GM23338 (cell line): ENCODE measurements at regions not wholly inside any gene's neighbourhood (a gene's known extent, or its start where the extent isn't known, plus 50 kb on each side); places are given as distances from the start of the nearest gene placed in this dataset.

Source experiments
- ATAC-seq: fragments of 200-7000 bp; cut with Tn5 transposase; 3 replicates; pipeline ENCODE4 v1.9.1; 2020
- DNase-seq: peaks from one replicate; pipeline ENCODE4 v3.0.0-alpha.2; 2015; ENCODE audit warnings: low spot score
- H2AFZ ChIP-seq: fragments of 200-600 bp; sonication (generic); 2 replicates; pipeline ENCODE4 v1.8.0; 2016; ENCODE audit warnings: antibody characterized with exemption, mild to moderate bottlenecking, moderate library complexity
- H3F3A ChIP-seq: fragments of 200-600 bp; sonication (generic); replicated peaks from 2 replicates; pipeline ENCODE4 v1.8.0; 2017; ENCODE audit warnings: antibody characterized with exemption, mixed run types, low read depth
- H3K27ac ChIP-seq: fragments of 200-600 bp; sonication (generic); 2 replicates; pipeline ENCODE4 v1.6.1; 2016; ENCODE audit warnings: low read depth
- H3K27me3 ChIP-seq: fragments of 200-600 bp; sonication (generic); 2 replicates; pipeline ENCODE4 v1.8.0; 2016; ENCODE audit warnings: mild to moderate bottlenecking, mixed run types, moderate library complexity; ENCODE audit not compliant: insufficient read depth
- H3K36me3 ChIP-seq: fragments of 200-600 bp; sonication (generic); 2 replicates; pipeline ENCODE4 v1.8.0; 2016; ENCODE audit warnings: mild to moderate bottlenecking; ENCODE audit not compliant: insufficient read depth
- H3K4me1 ChIP-seq: fragments of 200-600 bp; sonication (generic); 2 replicates; pipeline ENCODE4 v1.8.0; 2016; ENCODE audit warnings: mild to moderate bottlenecking, moderate library complexity; ENCODE audit not compliant: insufficient read depth
- H3K4me2 ChIP-seq: fragments of 200-600 bp; sonication (generic); 2 replicates; pipeline ENCODE4 v1.7.1; 2017; ENCODE audit warnings: mixed run types
- H3K4me3 ChIP-seq: fragments of 200-600 bp; sonication (generic); 2 replicates; pipeline ENCODE4 v1.6.1; 2016; ENCODE audit warnings: mixed run types
- H3K79me2 ChIP-seq: fragments of 200-600 bp; sonication (generic); replicated peaks from 2 replicates; pipeline ENCODE4 v1.8.0; 2017; ENCODE audit warnings: mild to moderate bottlenecking; ENCODE audit not compliant: insufficient read depth
- H3K9me2 ChIP-seq: fragments of 200-600 bp; sonication (generic); 2 replicates; pipeline ENCODE4 v1.8.0; 2017; ENCODE audit not compliant: insufficient read depth
- H4K20me1 ChIP-seq: fragments of 200-600 bp; sonication (generic); replicated peaks from 2 replicates; pipeline ENCODE4 v1.8.0; 2017; ENCODE audit warnings: mild to moderate bottlenecking; ENCODE audit not compliant: insufficient read depth
- H3K27ac Mint-ChIP-seq: 2 replicates; pipeline ENCODE4 v1.8.0; 2020; ENCODE audit warnings: inconsistent platforms, mild to moderate bottlenecking, moderate library complexity, mixed read lengths
- H3K27me3 Mint-ChIP-seq: 3 replicates; pipeline ENCODE4 v1.8.0; 2022; ENCODE audit warnings: low read depth, mild to moderate bottlenecking, moderate library complexity, mixed read lengths, inconsistent platforms; ENCODE audit not compliant: insufficient read depth, poor library complexity
- H3K36me3 Mint-ChIP-seq: 3 replicates; pipeline ENCODE4 v1.8.0; 2021; ENCODE audit warnings: low read depth, mild to moderate bottlenecking, inconsistent platforms, moderate library complexity, mixed read lengths
- H3K4me1 Mint-ChIP-seq: 3 replicates; pipeline ENCODE4 v1.8.0; 2020; ENCODE audit warnings: mild to moderate bottlenecking, inconsistent platforms, mixed read lengths
- H3K4me3 Mint-ChIP-seq: 3 replicates; pipeline ENCODE4 v1.8.0; 2021; ENCODE audit warnings: moderate library complexity, mild to moderate bottlenecking, inconsistent platforms, mixed read lengths
- H3K9me3 Mint-ChIP-seq: 3 replicates; pipeline ENCODE4 v1.8.0; 2020; ENCODE audit warnings: moderate library complexity, mild to moderate bottlenecking, inconsistent platforms, mixed read lengths
- CREB1 ChIP-seq: fragments of 250-450 bp; sonication (Bioruptor Pico); IDR thresholded peaks from 2 replicates; pipeline ENCODE4 v1.5.0; 2020; ENCODE audit warnings: low read depth, mild to moderate bottlenecking, moderate library complexity
- ETS1 ChIP-seq: IDR thresholded peaks from 2 replicates; pipeline ENCODE4 v1.6.1; 2016; ENCODE audit warnings: antibody characterized with exemption
- EZH2phosphoT487 ChIP-seq: fragments of 200-600 bp; sonication (generic); IDR thresholded peaks from one replicate; pipeline ENCODE4 v1.8.1; 2018; ENCODE audit warnings: antibody characterized with exemption; ENCODE audit not compliant: unreplicated experiment
- REST ChIP-seq: IDR thresholded peaks from one replicate; pipeline ENCODE4 v1.6.1; 2018; ENCODE audit warnings: antibody characterized with exemption; ENCODE audit not compliant: unreplicated experiment
- STAT1 ChIP-seq: IDR thresholded peaks from one replicate; pipeline ENCODE4 v1.6.1; 2016; ENCODE audit warnings: antibody characterized with exemption; ENCODE audit not compliant: unreplicated experiment
- ZNF114 ChIP-seq: fragments of 250-450 bp; sonication (Bioruptor Pico); IDR thresholded peaks from 2 replicates; pipeline ENCODE4 v1.5.0; 2020; ENCODE audit warnings: mild to moderate bottlenecking, moderate library complexity
- ZNF331 ChIP-seq: fragments of 250-450 bp; sonication (Bioruptor Pico); IDR thresholded peaks from 2 replicates; pipeline ENCODE4 v1.5.0; 2020; ENCODE audit warnings: low read depth, mild to moderate bottlenecking, moderate library complexity
- ZNF462 ChIP-seq: fragments of 250-450 bp; sonication (Bioruptor Pico); IDR thresholded peaks from 2 replicates; pipeline ENCODE4 v1.5.0; 2020; ENCODE audit warnings: mild to moderate bottlenecking, moderate library complexity

GRCh38 chr12:39178837-39179236, 264.1 kb downstream of the KIF21A start:
- Histone ChIP-seq H3K4me2 (no peak overlapping the region), H2AFZ (no peak overlapping the region), H4K20me1 (no peaks in the 10 kb centered on the region; the same call in 1 of the 2 replicates), H3K79me2 (no peaks in the 10 kb centered on the region), H3K4me1 (no peaks in the 10 kb centered on the region), H3F3A (no peaks in the 10 kb centered on the region), H3K4me3 (no peak overlapping the region), H3K36me3 (no peaks in the 10 kb centered on the region), H3K27me3 (no peaks in the 10 kb centered on the region), H3K27ac (no peak overlapping the region), H3K9me2 (no peaks in the 10 kb centered on the region)
- no peak for TF ChIP-seq CREB1 (CRISPR knock-in tag)
- no peak for TF ChIP-seq STAT1
- TF ChIP-seq REST = no peak
- TF ChIP-seq ETS1 = no peak
- TF ChIP-seq EZH2phosphoT487 = no peak
- Mint-ChIP-seq H3K36me3 (no peaks in the 10 kb centered on the region), H3K27ac (no peak overlapping the region), H3K27me3 (peaks cover 3% of the 10 kb centered on the region), H3K9me3 (peaks cover 2% of the 10 kb centered on the region; the same call in 1 of the 3 replicates), H3K4me1 (no peaks in the 10 kb centered on the region), H3K4me3 (no peak overlapping the region)
- no peak for ATAC-seq
- DNase-seq = no peak

GRCh38 chr12:39176356-39176755, 266.6 kb downstream of the KIF21A start:
- no peaks in the 10 kb centered on the region for H3K36me3 Mint-ChIP-seq
- Histone ChIP-seq H3K4me1 (no peaks in the 10 kb centered on the region), H3K4me2 (no peak overlapping the region), H3K79me2 (no peaks in the 10 kb centered on the region), H2AFZ (no peak overlapping the region), H3F3A (no peaks in the 10 kb centered on the region), H3K36me3 (no peaks in the 10 kb centered on the region), H4K20me1 (no peaks in the 10 kb centered on the region; the same call in 1 of the 2 replicates), H3K4me3 (no peak overlapping the region), H3K27me3 (no peaks in the 10 kb centered on the region), H3K9me2 (no peaks in the 10 kb centered on the region), H3K27ac (no peak overlapping the region)
- H3K27ac Mint-ChIP-seq = no peak overlapping the region
- ATAC-seq (no peak), DNase-seq (no peak)
- no peak overlapping the region for H3K4me3 Mint-ChIP-seq
- peaks cover 2% of the 10 kb centered on the region; the same call in 1 of the 3 replicates for H3K9me3 Mint-ChIP-seq
- H3K27me3 Mint-ChIP-seq = peaks cover 3% of the 10 kb centered on the region
- H3K4me1 Mint-ChIP-seq = no peaks in the 10 kb centered on the region
- TF ChIP-seq ZNF114 (CRISPR knock-in tag) (no peak), REST (no peak), ZNF331 (CRISPR knock-in tag) (no peak), ZNF462 (CRISPR knock-in tag) (no peak)
